ENCODE measurements at regions not wholly inside any gene's neighbourhood (a gene's known extent, or its start where the extent isn't known, plus 50 kb on each side); places are given as distances from the start of the nearest gene placed in this dataset.

GRCh38 chr10:128972036-128972405 is 495.0 kb upstream of the MGMT start:
- TF ChIP-seq FOXP2 (optimal IDR thresholded peaks at IDR 0.05; ENCODE audit: borderline replicate concordance, extremely low read depth, extremely low read length, insufficient read depth), result no peak
- no peak for TF ChIP-seq SIN3A (IDR thresholded peaks at IDR 0.05; ENCODE audit: borderline replicate concordance, insufficient read depth, low read length)

GRCh38 chr10:128973221-128973620 is 493.8 kb upstream of the MGMT start:
- TF ChIP-seq REST (IDR thresholded peaks at IDR 0.05; ENCODE audit: insufficient read depth in 1 of 2, low read depth in 2 of 2, low read length in 2 of 2) (no peak), POLR2AphosphoS5 (IDR thresholded peaks at IDR 0.05; ENCODE audit: low read depth, low read length) (no peak), FOXP2 (optimal IDR thresholded peaks at IDR 0.05; ENCODE audit: borderline replicate concordance, extremely low read depth, extremely low read length, insufficient read depth) (no peak), SIN3A (IDR thresholded peaks at IDR 0.05; ENCODE audit: borderline replicate concordance, insufficient read depth, low read length) (no peak), TAF1 (IDR thresholded peaks at IDR 0.05; ENCODE audit: borderline replicate concordance, insufficient read depth, low read length) (no peak)

GRCh38 chr10:128976856-128977255 is 490.2 kb upstream of the MGMT start:
- no peak for TF ChIP-seq POLR2AphosphoS5 (IDR thresholded peaks at IDR 0.05; ENCODE audit: low read depth, low read length)
- TF ChIP-seq TAF1 (IDR thresholded peaks at IDR 0.05; ENCODE audit: borderline replicate concordance, insufficient read depth, low read length), result no peak
- no peak for TF ChIP-seq REST (IDR thresholded peaks at IDR 0.05; ENCODE audit: insufficient read depth in 1 of 2, low read depth in 2 of 2, low read length in 2 of 2)
- TF ChIP-seq SIN3A (IDR thresholded peaks at IDR 0.05; ENCODE audit: borderline replicate concordance, insufficient read depth, low read length), result no peak
- no peak for TF ChIP-seq FOXP2 (optimal IDR thresholded peaks at IDR 0.05; ENCODE audit: borderline replicate concordance, extremely low read depth, extremely low read length, insufficient read depth)

- TF ChIP-seq REST (IDR thresholded peaks at IDR 0.05; ENCODE audit: insufficient read depth in 1 of 2, low read depth in 2 of 2, low read length in 2 of 2) (no peak), POLR2AphosphoS5 (IDR thresholded peaks at IDR 0.05; ENCODE audit: low read depth, low read length) (no peak), SIN3A (IDR thresholded peaks at IDR 0.05; ENCODE audit: borderline replicate concordance, insufficient read depth, low read length) (no peak), FOXP2 (optimal IDR thresholded peaks at IDR 0.05; ENCODE audit: borderline replicate concordance, extremely low read depth, extremely low read length, insufficient read depth) (no peak), TAF1 (IDR thresholded peaks at IDR 0.05; ENCODE audit: borderline replicate concordance, insufficient read depth, low read length) (no peak)
Measured at GRCh38 chr10:128978211-128978610, 488.8 kb upstream of the MGMT start.

- TF ChIP-seq TAF1 (IDR thresholded peaks at IDR 0.05; ENCODE audit: borderline replicate concordance, insufficient read depth, low read length) (no peak), FOXP2 (optimal IDR thresholded peaks at IDR 0.05; ENCODE audit: borderline replicate concordance, extremely low read depth, extremely low read length, insufficient read depth) (no peak), POLR2AphosphoS5 (IDR thresholded peaks at IDR 0.05; ENCODE audit: low read depth, low read length) (no peak), REST (IDR thresholded peaks at IDR 0.05; ENCODE audit: insufficient read depth in 1 of 2, low read depth in 2 of 2, low read length in 2 of 2) (no peak), SIN3A (IDR thresholded peaks at IDR 0.05; ENCODE audit: borderline replicate concordance, insufficient read depth, low read length) (no peak)
Measured at GRCh38 chr10:128979405-128979804, 487.6 kb upstream of the MGMT start.

Measured in PFSK-1 (cell line).